Fibroblast of lung (primary cell): ENCODE measurements at regions not wholly inside any gene's neighbourhood (a gene's known extent, or its start where the extent isn't known, plus 50 kb on each side); places are given as distances from the start of the nearest gene placed in this dataset.

Experiments
- EZH2 ChIP-seq: IDR thresholded peaks from 2 replicates; pipeline ENCODE4 v1.5.1; 2012; ENCODE audit warnings: low read length, control low read depth, mild to moderate bottlenecking; ENCODE audit errors: missing control alignments
- TF ChIP-seq, protein P1 (sequence below), 2 donors: IDR thresholded peaks in 1 of 2; conservative IDR thresholded peaks in 1 of 2; 1 replicate in 1 of 2; 2 replicates in 1 of 2; pipeline ENCODE4 v1.5.1; 2011 to 2012; ENCODE audit warnings: low read length in 2 of 2, control low read depth in 1 of 2, inconsistent platforms in 1 of 2, low read depth in 1 of 2, mild to moderate bottlenecking in 1 of 2

DNA sequence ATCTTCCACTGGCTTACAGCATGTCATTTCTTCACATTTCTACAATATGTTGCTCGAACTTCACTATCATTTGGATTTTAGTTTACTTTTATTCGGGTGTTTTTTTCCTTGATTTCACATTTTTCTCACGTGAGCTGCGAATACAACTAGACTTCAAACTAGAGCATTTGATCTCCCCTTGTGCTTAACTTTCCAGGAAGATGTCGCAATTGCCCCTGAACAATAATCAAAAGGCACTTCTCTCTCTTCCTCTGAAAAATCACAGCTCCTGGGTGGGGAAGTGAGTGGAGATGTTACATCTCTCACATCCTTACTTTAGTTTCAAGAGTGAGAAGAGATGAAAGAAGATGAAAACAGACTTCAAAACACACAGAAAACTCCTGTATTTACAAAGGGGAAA, 587.9 kb downstream of the TBL1XR1 start:
- TF ChIP-seq, protein P1, sequence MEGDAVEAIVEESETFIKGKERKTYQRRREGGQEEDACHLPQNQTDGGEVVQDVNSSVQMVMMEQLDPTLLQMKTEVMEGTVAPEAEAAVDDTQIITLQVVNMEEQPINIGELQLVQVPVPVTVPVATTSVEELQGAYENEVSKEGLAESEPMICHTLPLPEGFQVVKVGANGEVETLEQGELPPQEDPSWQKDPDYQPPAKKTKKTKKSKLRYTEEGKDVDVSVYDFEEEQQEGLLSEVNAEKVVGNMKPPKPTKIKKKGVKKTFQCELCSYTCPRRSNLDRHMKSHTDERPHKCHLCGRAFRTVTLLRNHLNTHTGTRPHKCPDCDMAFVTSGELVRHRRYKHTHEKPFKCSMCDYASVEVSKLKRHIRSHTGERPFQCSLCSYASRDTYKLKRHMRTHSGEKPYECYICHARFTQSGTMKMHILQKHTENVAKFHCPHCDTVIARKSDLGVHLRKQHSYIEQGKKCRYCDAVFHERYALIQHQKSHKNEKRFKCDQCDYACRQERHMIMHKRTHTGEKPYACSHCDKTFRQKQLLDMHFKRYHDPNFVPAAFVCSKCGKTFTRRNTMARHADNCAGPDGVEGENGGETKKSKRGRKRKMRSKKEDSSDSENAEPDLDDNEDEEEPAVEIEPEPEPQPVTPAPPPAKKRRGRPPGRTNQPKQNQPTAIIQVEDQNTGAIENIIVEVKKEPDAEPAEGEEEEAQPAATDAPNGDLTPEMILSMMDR (conservative IDR thresholded peaks at IDR 0.05 in 1 of 2, IDR thresholded peaks at IDR 0.05 in 1 of 2; ENCODE audit: low read depth in 1 of 2, low read length in 2 of 2), result no peak
- no peak for TF ChIP-seq EZH2
